Stomach smooth muscle (tissue), 2 donors: ENCODE measurements at regions not wholly inside any gene's neighbourhood (a gene's known extent, or its start where the extent isn't known, plus 50 kb on each side); places are given as distances from the start of the nearest gene placed in this dataset.

ENCODE experiments used
- H3K27ac ChIP-seq: one replicate; pipeline ENCODE4 v1.7.0; 2013; ENCODE audit warnings: mild to moderate bottlenecking, low read length, inconsistent platforms
- H3K27me3 ChIP-seq, 2 donors: one replicate each; pipeline ENCODE4 v1.7.0; 2013; ENCODE audit warnings: low read length in 2 of 2; ENCODE audit not compliant: insufficient read depth in 2 of 2, control insufficient read depth in 1 of 2
- H3K36me3 ChIP-seq, 2 donors: one replicate each; pipeline ENCODE4 v1.7.0; 2013; ENCODE audit warnings: low read length in 2 of 2; ENCODE audit not compliant: control insufficient read depth in 2 of 2, insufficient read depth in 2 of 2
- H3K4me1 ChIP-seq: one replicate; pipeline ENCODE4 v1.7.0; 2013; ENCODE audit warnings: low read length; ENCODE audit not compliant: control insufficient read depth, insufficient read depth
- H3K4me3 ChIP-seq, 2 donors: one replicate each; pipeline ENCODE4 v1.7.0; 2013; ENCODE audit warnings: low read length in 2 of 2
- H3K9ac ChIP-seq, 2 donors: one replicate each; pipeline ENCODE4 v1.7.0; 2013; ENCODE audit warnings: low read length in 2 of 2, mild to moderate bottlenecking in 1 of 2
- H3K9me3 ChIP-seq, 2 donors: one replicate each; pipeline ENCODE4 v1.7.0; 2013; ENCODE audit warnings: low read length in 2 of 2; ENCODE audit not compliant: control insufficient read depth in 2 of 2
- donor health status: healthy.
- donor health status: Pancreatic carcinoma.

DNA sequence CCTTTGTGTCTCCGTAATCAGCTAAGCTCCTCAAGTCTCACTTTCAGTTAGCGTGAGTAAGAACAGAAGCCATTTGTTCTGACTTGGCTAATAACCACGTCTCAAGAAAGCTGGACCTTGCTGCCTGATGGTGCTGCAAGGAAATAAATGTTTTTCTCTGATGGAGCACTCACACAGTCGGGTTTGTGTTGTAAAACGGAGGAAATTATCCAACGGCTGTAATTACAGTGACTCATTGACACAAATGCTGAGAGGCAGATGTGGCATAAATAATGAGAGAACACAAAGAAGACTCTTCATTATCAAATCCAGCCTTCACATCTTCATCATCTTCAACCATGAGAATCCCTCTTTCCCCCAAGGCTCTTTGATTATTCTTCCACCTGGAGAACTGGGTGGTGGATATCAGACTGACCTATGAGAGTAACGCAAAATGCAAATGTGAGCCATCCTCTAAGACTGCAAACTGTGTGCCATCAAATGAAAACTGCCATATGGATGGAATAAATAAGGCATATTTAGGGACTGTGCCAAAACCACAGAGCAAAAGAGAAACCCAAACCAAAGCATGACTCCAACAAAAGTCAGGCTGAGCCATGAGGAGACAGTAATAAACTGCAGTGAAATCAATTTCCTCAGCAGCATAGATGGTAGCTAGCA, 252.6 kb downstream of the RND3 start:
- Histone ChIP-seq H3K4me1 (no peaks in the 10 kb centered on the region), H3K27ac (no peak overlapping the region), H3K9me3 (no peaks in the 10 kb centered on the region), H3K9ac (no peak overlapping the region), H3K36me3 (no peaks in the 10 kb centered on the region), H3K27me3 (no peaks in the 10 kb centered on the region), H3K4me3 (no peak overlapping the region)

GRCh38 chr2:150232871-150233270, 254.6 kb downstream of the RND3 start:
- no peaks in the 10 kb centered on the region for H3K4me1 ChIP-seq
- no peak overlapping the region for H3K27ac ChIP-seq
- no peaks in the 10 kb centered on the region for H3K9me3 ChIP-seq
- H3K4me3 ChIP-seq, result no peak overlapping the region
- H3K9ac ChIP-seq, result no peak overlapping the region
- no peaks in the 10 kb centered on the region for H3K36me3 ChIP-seq
- H3K27me3 ChIP-seq, result no peaks in the 10 kb centered on the region

- Histone ChIP-seq H3K4me1 (no peaks in the 10 kb centered on the region), H3K27ac (no peak overlapping the region), H3K4me3 (no peak overlapping the region), H3K9ac (no peak overlapping the region), H3K36me3 (no peaks in the 10 kb centered on the region), H3K9me3 (no peaks in the 10 kb centered on the region), H3K27me3 (no peaks in the 10 kb centered on the region)
Observed at GRCh38 chr2:150232321-150232720, 255.1 kb downstream of the RND3 start.

GRCh38 chr2:150230616-150231015, 256.9 kb downstream of the RND3 start:
- H3K4me3 ChIP-seq, result no peak overlapping the region
- no peaks in the 10 kb centered on the region for H3K9me3 ChIP-seq
- no peaks in the 10 kb centered on the region for H3K36me3 ChIP-seq
- no peak overlapping the region for H3K27ac ChIP-seq
- no peaks in the 10 kb centered on the region for H3K27me3 ChIP-seq
- no peak overlapping the region for H3K9ac ChIP-seq
- H3K4me1 ChIP-seq, result no peaks in the 10 kb centered on the region

GRCh38 chr2:150230004-150230403, 257.5 kb downstream of the RND3 start:
- Histone ChIP-seq H3K27ac (no peak overlapping the region), H3K27me3 (no peaks in the 10 kb centered on the region), H3K4me1 (no peaks in the 10 kb centered on the region), H3K9ac (no peak overlapping the region), H3K9me3 (no peaks in the 10 kb centered on the region), H3K4me3 (no peak overlapping the region), H3K36me3 (no peaks in the 10 kb centered on the region)

DNA sequence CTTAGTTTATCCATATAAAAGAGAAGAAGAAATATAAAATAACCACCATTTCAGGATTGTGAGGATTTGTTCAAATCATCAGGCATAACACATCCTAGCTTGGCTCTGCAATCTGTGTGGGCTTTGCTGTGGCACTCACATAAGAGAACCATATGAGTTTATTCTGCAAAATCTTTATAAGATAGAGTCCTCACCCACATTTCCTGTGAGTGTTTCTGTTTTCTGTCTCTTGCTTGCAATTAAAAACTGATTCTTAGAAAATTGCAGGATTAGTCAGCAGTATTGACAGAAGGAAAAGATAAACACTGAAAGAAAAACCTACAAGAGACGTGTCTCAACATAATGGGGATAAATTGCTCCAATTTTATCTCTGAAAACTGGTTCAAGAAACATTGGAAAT, 258.5 kb downstream of the RND3 start:
- H3K4me1 ChIP-seq, result no peaks in the 10 kb centered on the region
- H3K27ac ChIP-seq, result no peak overlapping the region
- no peaks in the 10 kb centered on the region for H3K27me3 ChIP-seq
- no peaks in the 10 kb centered on the region for H3K9me3 ChIP-seq
- no peaks in the 10 kb centered on the region for H3K36me3 ChIP-seq
- no peak overlapping the region for H3K4me3 ChIP-seq
- no peak overlapping the region for H3K9ac ChIP-seq

DNA sequence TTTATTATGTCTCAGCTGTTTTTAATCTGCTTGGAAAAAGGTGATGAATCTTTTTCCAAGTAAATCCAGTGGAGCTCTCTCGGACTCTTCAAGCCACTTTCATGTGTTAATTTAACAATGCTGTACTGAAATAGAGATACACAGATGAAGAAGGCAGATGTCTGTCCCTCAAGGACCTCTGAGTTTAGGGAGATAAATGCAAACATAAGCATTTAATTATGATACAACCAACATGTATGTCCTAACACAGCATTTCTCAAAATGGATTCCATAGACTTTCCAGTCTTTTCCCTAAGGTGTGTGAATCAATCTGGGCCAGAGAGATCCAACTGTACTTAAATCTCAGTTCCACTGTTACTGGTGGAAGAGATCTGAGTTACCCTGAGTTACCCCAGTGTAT, 262.4 kb downstream of the RND3 start:
- no peak overlapping the region for H3K9ac ChIP-seq

DNA sequence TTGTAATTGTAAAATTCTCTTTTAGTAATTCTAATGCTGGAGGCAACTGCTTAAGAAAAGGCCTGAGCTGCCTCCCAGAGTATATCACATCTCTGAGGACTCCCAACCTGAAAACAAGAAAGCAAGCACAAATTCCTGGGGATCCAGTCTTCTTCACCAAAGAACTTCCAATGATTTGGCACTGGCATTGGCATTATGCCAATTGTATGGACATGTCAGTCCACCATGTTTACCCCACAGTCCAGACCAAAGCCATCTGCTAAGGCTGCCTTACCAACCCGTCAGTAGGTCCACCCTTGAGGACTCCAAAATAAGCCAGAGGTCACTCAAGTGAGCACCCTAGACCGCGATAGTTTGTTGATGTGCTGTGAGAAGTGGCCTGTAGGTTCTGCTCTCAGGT, 263.1 kb downstream of the RND3 start:
- H3K9ac ChIP-seq, result no peak overlapping the region
- H3K4me1 ChIP-seq, result no peaks in the 10 kb centered on the region
- no peak overlapping the region for H3K27ac ChIP-seq
- H3K27me3 ChIP-seq, result no peaks in the 10 kb centered on the region
- no peaks in the 10 kb centered on the region for H3K36me3 ChIP-seq
- H3K4me3 ChIP-seq, result no peak overlapping the region
- no peaks in the 10 kb centered on the region for H3K9me3 ChIP-seq

More for the DNA sequence above, 262.4 kb downstream of the RND3 start:
- no peak overlapping the region for H3K4me3 ChIP-seq
- H3K9me3 ChIP-seq, result no peaks in the 10 kb centered on the region
- no peak overlapping the region for H3K27ac ChIP-seq
- no peaks in the 10 kb centered on the region for H3K36me3 ChIP-seq
- no peaks in the 10 kb centered on the region for H3K4me1 ChIP-seq
- no peaks in the 10 kb centered on the region for H3K27me3 ChIP-seq

- no peak overlapping the region for H3K4me3 ChIP-seq
- no peak overlapping the region for H3K27ac ChIP-seq
- no peak overlapping the region for H3K9ac ChIP-seq
Observed at GRCh38 chr2:150222942-150223341, 264.5 kb downstream of the RND3 start.

GRCh38 chr2:150222379-150222778, 265.1 kb downstream of the RND3 start:
- no peak overlapping the region for H3K9ac ChIP-seq
- no peaks in the 10 kb centered on the region for H3K27me3 ChIP-seq
- no peaks in the 10 kb centered on the region for H3K9me3 ChIP-seq
- H3K27ac ChIP-seq, result no peak overlapping the region
- no peaks in the 10 kb centered on the region for H3K4me1 ChIP-seq
- H3K36me3 ChIP-seq, result no peaks in the 10 kb centered on the region
- H3K4me3 ChIP-seq, result no peak overlapping the region

More at GRCh38 chr2:150222942-150223341, 264.5 kb downstream of the RND3 start:
- Histone ChIP-seq H3K27me3 (no peaks in the 10 kb centered on the region), H3K9me3 (no peaks in the 10 kb centered on the region), H3K4me1 (no peaks in the 10 kb centered on the region), H3K36me3 (no peaks in the 10 kb centered on the region)

DNA sequence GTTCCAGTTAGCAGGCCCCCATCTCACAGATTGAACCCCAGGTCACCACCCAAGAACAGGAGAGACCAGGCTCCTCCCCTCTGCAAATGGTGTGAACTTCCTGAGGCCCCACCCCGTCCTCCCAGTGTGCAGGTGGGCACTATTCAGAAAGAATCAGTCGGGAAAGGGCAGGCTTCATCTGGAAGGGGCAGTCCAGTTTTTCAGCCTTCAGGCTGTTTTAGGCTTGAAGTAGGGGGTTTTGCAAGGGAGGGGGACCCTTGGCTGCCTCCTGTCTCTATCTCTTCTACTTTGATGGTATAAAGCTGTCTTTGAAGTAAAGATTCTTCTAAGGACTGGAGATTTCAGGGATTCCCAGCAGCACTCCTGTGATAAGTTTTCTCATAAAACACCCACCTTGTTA, 267.6 kb downstream of the RND3 start:
- no peak overlapping the region for H3K27ac ChIP-seq
- no peak overlapping the region for H3K4me3 ChIP-seq
- H3K4me1 ChIP-seq, result no peaks in the 10 kb centered on the region
- H3K9ac ChIP-seq, result no peak overlapping the region
- no peaks in the 10 kb centered on the region for H3K27me3 ChIP-seq
- H3K36me3 ChIP-seq, result no peaks in the 10 kb centered on the region
- H3K9me3 ChIP-seq, result no peaks in the 10 kb centered on the region
